ENCODE measurements at regions not wholly inside any gene's neighbourhood (a gene's known extent, or its start where the extent isn't known, plus 50 kb on each side); places are given as distances from the start of the nearest gene placed in this dataset.
A peak's percentile ranks its signal among the peaks of the same experiment; 100 is the strongest.

DNA sequence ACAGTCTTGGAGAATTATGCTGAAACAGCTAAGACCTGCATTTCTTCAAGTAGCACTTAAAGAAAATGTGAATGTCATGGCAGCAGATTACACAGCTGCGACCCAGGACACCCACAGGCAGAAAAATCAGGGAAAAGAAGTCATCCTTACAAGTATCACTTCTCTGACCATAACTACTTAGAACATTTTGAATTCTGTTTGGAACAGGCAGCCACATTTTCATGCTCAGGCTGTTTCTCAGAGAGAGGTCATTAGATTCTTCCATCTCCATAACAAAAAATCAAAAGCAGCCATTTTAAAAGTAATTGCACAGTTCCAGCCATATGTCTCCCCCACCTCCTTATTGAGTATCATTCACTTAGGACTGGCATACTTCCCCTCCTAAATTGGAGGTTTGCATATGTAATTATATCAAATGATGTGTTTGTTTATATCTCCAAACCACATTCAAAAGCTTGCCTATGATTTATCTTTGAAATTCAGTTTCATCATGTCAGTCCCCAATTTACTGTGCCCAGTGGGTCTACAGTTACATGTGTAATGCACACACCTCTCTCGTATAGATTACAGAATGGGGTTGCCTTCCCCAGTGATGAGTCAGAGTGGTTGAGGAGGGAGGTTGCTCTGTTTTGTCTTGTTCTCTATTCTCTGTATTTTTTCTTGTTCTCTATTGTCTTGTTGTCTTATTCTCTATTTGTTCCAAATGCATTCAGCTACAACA is 276.5 kb upstream of the MTNR1B start:
- DNase-seq (ENCODE audit: low read depth in 4 of 4, low spot score in 3 of 4): no peak

DNA sequence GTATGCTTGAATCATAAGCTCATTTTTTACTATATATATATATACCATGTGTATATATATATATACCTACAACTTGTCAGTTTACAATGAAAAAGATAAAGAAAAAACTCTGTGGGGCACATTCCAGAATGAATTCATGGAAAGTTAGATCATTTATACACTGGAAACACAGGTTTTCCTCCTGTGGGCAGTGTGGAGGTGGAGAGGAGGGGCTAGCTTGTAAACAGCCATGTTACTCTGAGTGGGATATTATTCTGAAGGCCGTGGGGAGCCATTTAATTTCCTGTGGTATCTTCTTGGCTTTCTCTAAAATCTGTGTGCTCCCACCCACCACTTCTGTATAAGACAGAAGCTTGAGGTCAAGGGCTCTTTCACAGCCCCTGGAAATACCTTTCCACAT is 273.4 kb upstream of the MTNR1B start:
- no peak for DNase-seq (ENCODE audit: low read depth in 4 of 4, low spot score in 3 of 4)

DNA sequence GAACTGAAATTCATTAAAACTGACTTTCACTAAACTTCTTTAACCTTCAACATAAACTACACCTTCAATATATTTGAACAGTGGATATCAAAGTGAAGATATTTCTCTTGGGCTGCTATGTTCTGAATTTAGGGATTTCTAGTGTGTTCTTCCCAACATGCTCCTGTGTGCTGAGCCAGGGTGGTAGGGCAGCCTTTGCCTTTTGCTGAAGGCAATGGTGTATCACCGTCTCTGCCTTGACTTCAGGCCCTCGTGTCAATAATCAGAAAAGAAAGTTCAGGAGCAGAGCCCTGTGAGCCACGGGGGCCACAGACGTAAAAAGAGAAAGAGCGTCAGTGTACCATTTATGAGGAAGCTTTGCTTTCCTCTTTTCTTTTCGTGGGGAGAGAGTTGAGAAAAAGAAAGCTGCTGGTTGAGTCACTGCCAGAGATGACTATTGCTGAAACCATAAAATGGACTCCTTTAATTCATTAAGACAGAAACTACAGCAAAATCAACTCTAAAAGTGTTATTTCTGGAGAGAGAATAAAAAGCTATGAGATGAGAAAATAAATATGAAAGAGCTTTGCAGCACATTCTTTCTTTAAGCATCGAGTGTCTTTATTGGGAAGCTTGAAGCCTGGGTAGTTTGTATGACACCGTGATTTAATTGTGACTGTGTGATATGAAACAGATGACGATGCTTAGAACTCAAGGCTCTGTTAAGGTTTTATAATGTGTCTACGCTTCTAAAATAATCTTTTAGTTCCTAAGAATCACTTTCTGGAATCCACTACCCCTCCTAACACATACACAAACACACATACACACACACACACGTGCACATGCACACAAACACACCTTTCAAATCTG is 271.8 kb upstream of the MTNR1B start:
- peak in 1 of 4 donors; percentile 22 for DNase-seq (ENCODE audit: low read depth in 4 of 4, low spot score in 3 of 4)

DNA sequence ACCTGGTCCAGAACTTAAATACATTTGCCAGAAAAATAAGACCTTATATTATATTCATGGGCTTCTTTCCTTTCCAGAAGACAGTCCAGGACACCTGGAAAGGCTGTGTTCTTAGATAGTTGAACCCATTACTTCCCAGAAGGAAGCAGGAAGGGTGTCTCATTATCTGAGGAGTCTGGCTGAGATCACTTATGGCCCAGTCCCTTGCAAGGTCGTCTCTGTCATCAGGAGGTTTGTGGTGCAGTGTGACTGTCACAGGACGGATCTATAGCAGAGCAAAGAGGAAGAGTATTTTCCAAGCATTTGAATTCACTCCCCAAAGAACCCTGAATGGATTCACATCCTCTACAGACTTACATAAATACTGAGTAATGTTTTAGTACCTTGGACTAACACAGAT is 270.7 kb upstream of the MTNR1B start:
- no peak for DNase-seq (ENCODE audit: low read depth in 4 of 4, low spot score in 3 of 4)

DNA sequence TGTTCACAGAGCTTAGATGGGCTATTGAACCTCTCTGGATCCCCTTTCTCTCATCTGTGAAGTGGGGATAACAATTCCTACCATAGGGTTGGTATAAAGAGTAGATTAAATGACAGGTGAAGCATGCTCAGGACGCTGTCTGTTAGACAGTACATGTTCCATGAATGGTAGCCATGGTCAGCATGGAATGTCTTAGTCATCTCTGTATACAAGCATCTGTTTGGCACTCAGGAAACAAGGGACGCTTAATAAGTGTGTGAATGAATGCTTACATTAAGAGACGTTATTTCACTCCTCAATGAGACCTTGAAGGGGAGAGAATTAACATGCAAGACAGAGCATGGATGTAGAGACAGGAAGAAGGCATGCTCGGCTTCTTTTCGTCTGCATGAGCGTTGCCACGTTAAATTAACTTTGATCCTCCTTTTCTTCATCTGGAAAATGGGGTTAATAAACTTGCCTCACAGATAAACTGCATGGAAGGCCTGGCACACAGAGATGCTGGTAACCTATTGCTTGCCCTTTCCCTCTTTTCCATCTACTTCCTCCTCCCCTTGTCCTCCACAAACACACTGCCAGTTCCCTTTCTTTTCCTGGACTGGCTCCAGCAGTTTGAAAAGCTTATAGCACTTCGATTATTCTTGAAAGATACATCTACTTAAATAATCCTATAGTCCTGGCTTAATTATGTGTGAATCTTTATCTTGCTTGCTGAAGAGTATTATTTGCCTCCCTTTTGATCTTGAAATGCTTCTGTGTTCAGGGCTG is 267.2 kb upstream of the MTNR1B start:
- DNase-seq (ENCODE audit: low read depth in 4 of 4, low spot score in 3 of 4): no peak

DNA sequence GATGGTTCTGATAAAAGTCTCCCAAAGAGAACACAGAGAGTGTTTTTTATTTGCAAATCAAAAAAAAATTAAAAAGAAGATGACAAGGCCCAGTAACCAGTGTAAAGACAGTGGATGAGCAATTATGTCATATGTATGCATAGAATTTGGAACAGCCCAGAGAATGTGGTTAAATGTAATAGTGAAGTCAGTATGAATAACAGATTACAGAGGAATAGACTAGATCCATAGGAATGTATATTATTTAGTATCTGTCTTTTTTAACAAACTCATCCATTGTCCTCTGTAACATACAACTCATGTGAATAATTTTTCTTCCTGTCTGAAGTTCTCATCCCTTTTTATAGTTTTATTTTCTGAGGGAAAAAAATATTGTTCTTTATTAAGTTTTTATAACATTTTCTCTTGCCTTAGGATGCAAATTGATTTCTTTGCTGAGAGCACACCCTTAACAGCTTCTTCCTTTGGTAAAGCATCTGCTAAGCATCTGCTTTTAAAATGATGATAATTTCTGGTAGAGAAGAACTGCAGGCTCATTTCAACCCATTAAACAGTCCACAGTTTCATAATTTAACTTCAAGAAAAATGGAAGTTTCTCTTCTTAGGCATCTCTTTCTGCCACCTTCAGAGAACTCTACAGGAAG is 266.5 kb upstream of the MTNR1B start:
- no peak for DNase-seq (ENCODE audit: low read depth in 4 of 4, low spot score in 3 of 4)

DNA sequence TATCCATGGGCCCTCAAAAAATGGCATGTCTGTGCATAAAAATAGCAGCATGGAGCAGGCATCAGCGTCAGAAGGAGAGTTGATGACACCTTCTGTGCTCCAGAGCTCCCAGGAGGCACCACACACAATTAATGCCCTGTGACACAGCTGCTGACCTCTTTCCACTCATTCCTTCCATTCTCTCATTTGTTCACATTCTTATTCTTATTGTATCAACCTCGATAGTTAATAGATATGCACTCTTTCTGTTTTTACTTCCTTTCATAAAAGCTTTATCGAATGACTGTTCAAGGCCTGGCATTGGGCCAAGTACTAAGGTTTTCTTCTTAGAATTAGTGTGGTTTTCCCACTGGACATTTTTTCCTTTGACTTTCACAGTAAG is 266.0 kb upstream of the MTNR1B start:
- no peak for DNase-seq (ENCODE audit: low read depth in 4 of 4, low spot score in 3 of 4)

DNA sequence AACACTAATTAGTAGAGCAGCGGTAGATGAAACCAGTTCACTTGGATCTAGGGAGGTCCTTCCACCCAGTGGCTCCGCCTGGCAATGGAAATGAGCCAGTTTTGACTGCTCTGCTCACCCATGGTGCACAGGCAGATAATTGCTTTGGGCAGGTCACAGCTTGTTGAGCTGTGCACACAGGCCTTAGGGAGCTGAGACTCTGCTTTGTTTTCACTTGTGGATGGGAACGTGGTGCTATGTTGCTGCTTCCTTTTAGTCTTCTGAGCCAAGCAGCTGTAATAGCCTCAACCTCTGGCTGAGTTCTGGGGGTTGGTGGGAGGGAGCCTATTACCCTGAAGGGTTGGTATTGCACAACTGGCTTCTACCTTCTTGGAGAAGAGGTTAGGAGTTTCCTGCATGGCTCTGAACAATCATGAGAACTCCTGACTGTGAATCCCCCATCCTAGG is 262.3 kb upstream of the MTNR1B start:
- DNase-seq (ENCODE audit: low read depth in 4 of 4, low spot score in 3 of 4): peak in 2 of 4 donors; percentile 12 to 14

DNA sequence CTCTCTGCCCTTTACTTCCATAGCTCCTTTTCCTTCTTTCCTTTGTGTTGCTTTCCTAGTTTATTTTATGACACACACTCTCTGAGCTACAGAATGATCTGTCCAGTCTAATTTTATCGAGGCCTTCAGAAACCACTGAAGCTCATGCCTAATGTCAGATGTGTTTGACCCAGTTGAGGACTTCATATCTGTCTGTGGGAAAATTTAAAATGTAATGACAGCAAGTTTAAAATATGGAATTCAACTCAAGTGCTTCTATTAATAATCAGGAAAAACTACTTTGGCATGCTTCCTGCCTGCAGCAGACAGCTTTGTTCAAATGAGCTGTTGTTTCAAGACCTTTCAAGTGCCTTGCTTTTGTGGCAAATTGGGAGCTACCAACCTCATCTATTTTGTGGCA is 261.8 kb upstream of the MTNR1B start:
- no peak for DNase-seq (ENCODE audit: low read depth in 4 of 4, low spot score in 3 of 4)

DNA sequence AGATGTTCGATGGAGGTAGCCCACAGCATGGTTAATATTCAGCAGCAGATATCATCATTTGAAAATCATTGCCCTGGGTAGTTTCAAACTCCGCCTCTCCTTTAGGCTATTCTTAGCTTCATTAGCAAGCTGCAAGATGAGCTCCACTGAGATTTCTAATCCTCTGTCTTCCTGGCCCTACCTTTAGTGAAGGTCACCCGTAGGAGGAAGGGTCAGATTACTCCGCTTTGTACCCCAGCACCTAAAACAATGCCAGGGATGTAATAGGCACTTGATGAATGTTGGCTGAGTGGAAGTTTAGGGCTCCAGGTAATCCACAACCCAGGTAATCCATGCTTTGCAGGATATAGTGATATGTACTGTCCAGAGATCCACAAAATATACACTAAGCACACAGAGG is 260.1 kb upstream of the MTNR1B start:
- no peak for DNase-seq (ENCODE audit: low read depth in 4 of 4, low spot score in 3 of 4)

DNA sequence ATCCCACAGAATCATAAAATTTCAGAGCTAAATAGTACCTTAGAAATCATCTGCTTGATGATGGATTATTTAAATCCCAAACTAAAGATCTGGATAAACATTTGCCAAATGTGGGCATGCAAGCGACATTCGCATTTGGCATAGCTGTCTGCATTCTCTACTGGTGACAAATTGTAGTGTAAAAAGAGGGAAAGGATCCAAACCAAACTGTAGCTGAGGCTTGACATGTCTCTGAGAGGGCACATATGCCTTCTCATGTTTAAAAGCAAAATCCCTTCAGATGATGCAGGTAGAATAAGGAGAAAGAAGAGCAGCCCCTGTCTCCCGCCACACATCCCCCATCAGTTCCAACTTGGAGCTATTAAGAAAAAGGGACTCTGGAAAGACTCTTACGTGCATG is 257.5 kb upstream of the MTNR1B start:
- DNase-seq (ENCODE audit: low read depth in 4 of 4, low spot score in 3 of 4): no peak

DNA sequence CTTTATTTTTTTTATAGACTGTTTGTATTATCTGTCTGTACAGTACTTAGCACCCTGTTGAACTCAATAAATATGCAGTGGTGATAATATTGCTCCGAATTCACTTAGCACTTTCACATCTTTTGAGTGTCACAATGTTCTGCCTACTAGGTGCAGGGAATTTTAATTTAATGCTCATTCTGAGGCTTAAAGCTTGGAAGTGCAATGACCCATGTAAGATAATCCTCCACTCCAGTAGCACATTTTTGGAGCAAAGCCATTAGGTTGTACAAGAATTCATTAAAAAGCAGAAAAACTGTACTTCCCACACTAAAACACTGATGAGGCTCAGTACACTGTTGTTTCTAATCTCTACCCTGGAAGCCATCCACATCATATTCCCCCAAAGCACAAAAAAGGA is 255.3 kb upstream of the MTNR1B start:
- no peak for DNase-seq (ENCODE audit: low read depth in 4 of 4, low spot score in 3 of 4)

DNA sequence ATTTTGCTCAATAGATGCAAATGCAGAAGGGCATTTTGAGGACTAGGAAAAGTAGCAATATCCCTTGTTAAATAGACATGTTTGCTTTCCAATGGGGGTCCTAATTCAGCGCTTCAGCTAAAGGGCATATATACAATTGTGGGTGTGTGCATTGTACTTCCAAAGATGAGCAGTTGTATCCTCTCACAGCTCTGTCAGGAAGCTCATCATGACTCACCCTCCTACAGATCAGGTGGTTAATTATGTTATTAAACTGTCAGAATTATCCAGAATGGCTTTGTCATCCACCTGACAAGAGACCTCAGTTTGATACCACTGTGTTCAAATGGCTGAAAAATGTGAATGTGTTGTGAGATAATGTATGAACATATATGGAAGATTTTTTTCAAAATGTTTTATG is 252.2 kb upstream of the MTNR1B start:
- no peak for DNase-seq (ENCODE audit: low read depth in 4 of 4, low spot score in 3 of 4)

DNA sequence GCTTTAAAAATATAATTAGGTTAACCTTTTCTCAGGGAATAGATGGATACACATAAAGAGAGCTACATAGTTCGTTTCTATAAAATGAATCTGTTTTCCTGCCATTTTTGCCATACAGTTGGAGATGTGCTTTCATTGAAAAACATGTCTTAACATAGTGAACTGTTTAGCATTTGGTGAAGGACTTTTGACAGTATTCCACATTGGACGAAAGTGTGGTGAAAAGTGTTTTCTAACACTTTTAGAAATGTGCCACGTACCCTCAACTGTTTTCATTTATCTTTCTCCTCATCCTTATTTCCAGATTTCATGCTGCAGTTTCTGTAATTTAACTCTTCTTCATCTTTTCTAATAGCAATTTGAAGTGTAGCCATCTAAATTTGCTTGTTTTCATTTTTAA is 249.1 kb upstream of the MTNR1B start:
- no peak for DNase-seq (ENCODE audit: low read depth in 4 of 4, low spot score in 3 of 4)

DNA sequence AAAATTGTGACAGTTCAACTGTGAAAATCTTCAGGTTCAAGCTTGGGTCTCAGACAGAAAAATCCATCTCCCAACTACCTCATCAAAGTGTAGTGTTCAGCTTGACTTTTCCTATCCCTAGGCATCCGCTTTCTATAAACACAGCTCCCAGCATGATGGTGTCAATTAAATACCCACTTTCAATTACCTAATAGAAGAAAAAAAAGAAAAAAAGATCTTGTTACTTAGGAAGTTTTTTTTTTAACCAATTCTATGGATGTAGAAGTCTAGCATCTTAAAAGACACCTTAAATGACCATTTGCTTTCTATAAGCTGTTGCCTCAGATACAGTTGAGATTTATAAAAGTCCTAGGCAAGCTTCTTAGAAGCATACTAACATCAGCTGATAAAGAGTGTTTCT is 244.1 kb upstream of the MTNR1B start:
- DNase-seq (ENCODE audit: low read depth in 4 of 4, low spot score in 3 of 4): no peak

DNA sequence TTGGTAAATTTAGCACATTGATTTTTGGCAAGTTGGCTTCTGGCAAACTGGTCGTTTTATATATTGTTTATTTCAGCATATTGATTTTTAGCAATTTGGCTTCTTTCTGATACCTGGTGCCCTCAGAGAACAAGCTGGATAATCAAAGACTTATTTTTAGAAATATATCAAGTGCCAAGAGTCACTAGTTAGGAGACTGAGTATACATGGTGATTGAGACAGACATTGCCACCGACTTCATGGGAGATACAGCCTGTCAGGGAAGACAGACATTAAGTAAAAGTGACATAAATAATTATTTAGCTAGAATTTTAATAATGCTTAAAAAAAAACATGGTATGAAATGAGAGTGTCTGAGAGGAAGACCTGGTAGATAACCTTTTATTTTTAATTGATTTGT is 242.3 kb upstream of the MTNR1B start:
- no peak for DNase-seq (ENCODE audit: low read depth in 4 of 4, low spot score in 3 of 4)

DNA sequence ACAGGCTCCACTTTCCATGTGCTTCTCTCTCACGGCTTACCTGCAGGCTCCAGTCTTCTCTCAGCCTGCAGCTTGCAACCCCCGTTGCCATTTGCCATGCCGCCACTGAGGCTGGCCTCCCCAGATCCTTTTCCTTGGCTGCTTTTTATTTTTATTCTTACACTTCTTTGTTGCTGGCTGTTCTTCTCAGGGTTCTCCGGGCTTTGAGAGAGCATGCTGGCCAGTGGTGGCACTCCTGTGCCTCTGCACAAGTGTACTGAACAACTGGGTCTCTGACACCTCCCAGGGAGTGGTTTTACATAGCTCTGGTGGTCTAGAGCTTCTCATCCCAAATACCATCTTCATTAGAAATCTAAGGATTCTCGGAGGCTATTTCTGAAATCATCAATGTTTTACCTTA is 241.7 kb upstream of the MTNR1B start:
- DNase-seq (ENCODE audit: low read depth in 4 of 4, low spot score in 3 of 4): no peak

DNA sequence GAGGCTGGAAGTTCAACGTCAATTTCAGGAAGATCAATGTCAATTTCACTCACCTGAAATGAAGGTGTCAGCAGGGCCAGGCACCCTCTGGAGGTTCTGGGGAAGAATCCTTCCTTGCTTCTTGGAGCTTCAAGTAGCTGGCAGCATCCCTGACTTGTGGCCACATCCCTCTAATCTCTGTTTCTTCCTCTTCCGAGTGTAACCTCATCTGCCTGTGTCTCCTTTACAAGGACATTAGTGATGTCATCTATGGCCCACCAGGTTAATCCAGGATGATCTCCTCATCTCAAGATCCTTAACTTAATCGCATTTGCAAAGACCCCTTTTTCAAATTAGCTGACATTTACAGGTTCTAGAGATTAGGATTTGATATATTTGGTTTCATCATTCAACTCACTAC is 240.8 kb upstream of the MTNR1B start:
- no peak for DNase-seq (ENCODE audit: low read depth in 4 of 4, low spot score in 3 of 4)

DNA sequence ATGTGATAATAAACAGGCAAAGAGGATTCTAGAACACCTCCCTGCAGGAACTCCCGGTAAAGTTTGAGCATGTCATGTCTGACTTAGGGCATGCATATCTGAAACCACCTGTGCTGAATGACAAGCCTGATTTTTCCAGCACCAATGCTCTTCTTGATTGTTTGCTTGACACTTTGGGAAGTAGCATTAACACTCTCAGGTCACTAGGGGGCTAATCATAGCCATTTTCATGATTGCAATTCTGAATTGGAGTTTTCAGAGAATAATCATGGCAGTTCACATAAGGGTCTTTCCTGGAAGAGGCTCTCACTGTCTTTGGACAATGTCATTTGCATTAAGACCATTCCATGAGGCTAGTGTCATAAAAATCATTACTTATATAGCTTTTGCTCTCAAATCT is 234.4 kb upstream of the MTNR1B start:
- no peak for DNase-seq (ENCODE audit: low read depth in 4 of 4, low spot score in 3 of 4)

DNA sequence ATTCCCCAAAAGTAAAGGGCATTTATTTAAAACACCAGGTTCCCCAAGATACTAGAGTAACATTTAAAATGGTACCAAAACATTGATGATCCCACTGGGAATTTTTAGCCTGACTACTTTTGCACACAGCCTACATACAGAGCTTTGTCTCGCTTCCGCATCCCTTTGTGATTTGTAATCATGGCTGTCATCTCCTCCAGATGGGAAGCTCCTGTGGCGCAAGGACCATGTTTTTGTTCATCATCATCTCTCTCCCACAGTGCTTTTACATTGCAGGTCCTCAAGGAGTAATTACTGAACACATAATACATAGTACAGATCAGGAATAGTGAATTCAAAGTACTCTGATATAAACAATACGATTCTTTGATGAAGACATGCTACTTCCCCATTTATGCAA is 231.2 kb upstream of the MTNR1B start:
- DNase-seq (ENCODE audit: low read depth in 4 of 4, low spot score in 3 of 4): no peak

DNA sequence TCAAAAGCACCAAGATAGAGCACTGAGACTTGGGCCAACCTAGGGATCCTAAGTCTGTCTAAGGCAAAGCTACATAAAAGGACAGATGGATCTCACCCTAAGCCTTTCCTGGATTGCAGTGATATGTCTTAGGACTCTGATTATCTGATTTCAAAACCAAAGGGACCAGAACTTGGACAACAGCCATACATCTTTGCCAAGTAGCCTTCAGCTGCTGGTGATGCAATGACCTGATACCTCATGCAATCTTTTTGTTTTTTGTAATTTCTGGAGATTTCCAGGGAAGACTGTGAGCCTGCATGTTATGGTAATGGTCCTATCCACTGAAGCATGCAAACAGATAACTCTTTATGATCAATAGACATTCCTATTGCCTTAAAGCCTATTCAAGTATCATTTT is 230.4 kb upstream of the MTNR1B start:
- no peak for DNase-seq (ENCODE audit: low read depth in 4 of 4, low spot score in 3 of 4)
